ENCODE measurements at regions not wholly inside any gene's neighbourhood (a gene's known extent, or its start where the extent isn't known, plus 50 kb on each side); places are given as distances from the start of the nearest gene placed in this dataset.

- TF ChIP-seq SRSF9 (IDR thresholded peaks at IDR 0.05; ENCODE audit: borderline replicate concordance, insufficient read depth, low read depth, low read length, poor library complexity, severe bottlenecking), result no peak
- TF ChIP-seq ZNF33B (CRISPR knock-in tag; IDR thresholded peaks at IDR 0.05), result no peak
- TF ChIP-seq, protein P1, sequence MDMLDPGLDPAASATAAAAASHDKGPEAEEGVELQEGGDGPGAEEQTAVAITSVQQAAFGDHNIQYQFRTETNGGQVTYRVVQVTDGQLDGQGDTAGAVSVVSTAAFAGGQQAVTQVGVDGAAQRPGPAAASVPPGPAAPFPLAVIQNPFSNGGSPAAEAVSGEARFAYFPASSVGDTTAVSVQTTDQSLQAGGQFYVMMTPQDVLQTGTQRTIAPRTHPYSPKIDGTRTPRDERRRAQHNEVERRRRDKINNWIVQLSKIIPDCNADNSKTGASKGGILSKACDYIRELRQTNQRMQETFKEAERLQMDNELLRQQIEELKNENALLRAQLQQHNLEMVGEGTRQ (IDR thresholded peaks at IDR 0.05; ENCODE audit: low read depth, low read length), result no peak
- TF ChIP-seq, protein P1 (CRISPR knock-in tag; IDR thresholded peaks at IDR 0.05; ENCODE audit: borderline replicate concordance), result no peak
- TF ChIP-seq, protein P2, sequence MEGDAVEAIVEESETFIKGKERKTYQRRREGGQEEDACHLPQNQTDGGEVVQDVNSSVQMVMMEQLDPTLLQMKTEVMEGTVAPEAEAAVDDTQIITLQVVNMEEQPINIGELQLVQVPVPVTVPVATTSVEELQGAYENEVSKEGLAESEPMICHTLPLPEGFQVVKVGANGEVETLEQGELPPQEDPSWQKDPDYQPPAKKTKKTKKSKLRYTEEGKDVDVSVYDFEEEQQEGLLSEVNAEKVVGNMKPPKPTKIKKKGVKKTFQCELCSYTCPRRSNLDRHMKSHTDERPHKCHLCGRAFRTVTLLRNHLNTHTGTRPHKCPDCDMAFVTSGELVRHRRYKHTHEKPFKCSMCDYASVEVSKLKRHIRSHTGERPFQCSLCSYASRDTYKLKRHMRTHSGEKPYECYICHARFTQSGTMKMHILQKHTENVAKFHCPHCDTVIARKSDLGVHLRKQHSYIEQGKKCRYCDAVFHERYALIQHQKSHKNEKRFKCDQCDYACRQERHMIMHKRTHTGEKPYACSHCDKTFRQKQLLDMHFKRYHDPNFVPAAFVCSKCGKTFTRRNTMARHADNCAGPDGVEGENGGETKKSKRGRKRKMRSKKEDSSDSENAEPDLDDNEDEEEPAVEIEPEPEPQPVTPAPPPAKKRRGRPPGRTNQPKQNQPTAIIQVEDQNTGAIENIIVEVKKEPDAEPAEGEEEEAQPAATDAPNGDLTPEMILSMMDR (CRISPR knock-in tag; IDR thresholded peaks at IDR 0.05), result no peak
- no peak for TF ChIP-seq ZNF674 (CRISPR knock-in tag; IDR thresholded peaks at IDR 0.05; ENCODE audit: low read depth)
- no peak for TF ChIP-seq EZH2 (conservative IDR thresholded peaks at IDR 0.05; ENCODE audit: low read depth, low read length)
- TF ChIP-seq ZNF788 (CRISPR knock-in tag; IDR thresholded peaks at IDR 0.05; ENCODE audit: borderline replicate concordance), result no peak
Observed at GRCh38 chr4:22063613-22064012, 115.0 kb upstream of the KCNIP4 start.
